ENCODE measurements at regions not wholly inside any gene's neighbourhood (a gene's known extent, or its start where the extent isn't known, plus 50 kb on each side); places are given as distances from the start of the nearest gene placed in this dataset.

DNA sequence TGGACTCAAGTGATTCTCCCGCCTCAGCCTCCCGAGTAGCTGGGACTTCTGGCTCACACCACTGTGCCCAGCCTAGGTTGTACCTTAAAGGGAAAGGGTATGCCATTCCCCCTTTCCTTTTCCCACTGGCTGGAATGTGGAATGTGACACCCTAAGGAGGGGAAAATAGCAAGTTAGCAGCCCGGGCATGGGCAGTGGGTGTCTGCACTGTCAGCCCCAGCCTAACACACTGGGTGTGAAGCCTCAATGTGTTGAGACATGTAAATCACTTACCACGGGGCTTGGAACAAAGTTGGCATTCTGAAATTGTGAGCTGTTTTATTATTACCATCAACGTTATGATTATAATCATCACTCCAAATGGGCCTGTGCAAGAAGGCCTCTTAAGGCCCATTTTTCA, 80.8 kb upstream of the PTPN1 start:
- TF ChIP-seq, protein P1, sequence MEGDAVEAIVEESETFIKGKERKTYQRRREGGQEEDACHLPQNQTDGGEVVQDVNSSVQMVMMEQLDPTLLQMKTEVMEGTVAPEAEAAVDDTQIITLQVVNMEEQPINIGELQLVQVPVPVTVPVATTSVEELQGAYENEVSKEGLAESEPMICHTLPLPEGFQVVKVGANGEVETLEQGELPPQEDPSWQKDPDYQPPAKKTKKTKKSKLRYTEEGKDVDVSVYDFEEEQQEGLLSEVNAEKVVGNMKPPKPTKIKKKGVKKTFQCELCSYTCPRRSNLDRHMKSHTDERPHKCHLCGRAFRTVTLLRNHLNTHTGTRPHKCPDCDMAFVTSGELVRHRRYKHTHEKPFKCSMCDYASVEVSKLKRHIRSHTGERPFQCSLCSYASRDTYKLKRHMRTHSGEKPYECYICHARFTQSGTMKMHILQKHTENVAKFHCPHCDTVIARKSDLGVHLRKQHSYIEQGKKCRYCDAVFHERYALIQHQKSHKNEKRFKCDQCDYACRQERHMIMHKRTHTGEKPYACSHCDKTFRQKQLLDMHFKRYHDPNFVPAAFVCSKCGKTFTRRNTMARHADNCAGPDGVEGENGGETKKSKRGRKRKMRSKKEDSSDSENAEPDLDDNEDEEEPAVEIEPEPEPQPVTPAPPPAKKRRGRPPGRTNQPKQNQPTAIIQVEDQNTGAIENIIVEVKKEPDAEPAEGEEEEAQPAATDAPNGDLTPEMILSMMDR (IDR thresholded peaks at IDR 0.05; ENCODE audit: insufficient read depth, low read length, poor library complexity, severe bottlenecking) = no peak
- TF ChIP-seq EZH2phosphoT487 (conservative IDR thresholded peaks at IDR 0.05; ENCODE audit: low read length) = no peak

Data from SU-DHL-6 (cell line).